ENCODE measurements at regions not wholly inside any gene's neighbourhood (a gene's known extent, or its start where the extent isn't known, plus 50 kb on each side); places are given as distances from the start of the nearest gene placed in this dataset.

GRCh38 chr9:109971226-109971625 lies 191.2 kb downstream of the PALM2AKAP2 start:
- no peak for TF ChIP-seq CTCF (IDR thresholded peaks at IDR 0.05)
- no peak for TF ChIP-seq EZH2 (IDR thresholded peaks at IDR 0.05; ENCODE audit: borderline replicate concordance, insufficient read depth, low read depth, low read length, poor library complexity, severe bottlenecking)

Data from B cell (primary cell).